Stimulated activated CD8-positive, alpha-beta memory T cell treated with anti-CD3 and anti-CD28 coated beads, Interleukin-15, amount 100 ng/mL, for 1 hour (primary cell): ENCODE measurements at regions not wholly inside any gene's neighbourhood (a gene's known extent, or its start where the extent isn't known, plus 50 kb on each side); places are given as distances from the start of the nearest gene placed in this dataset.

Experiments
- DNase-seq: peaks from one replicate; pipeline ENCODE4 v3.0.0-alpha.2; 2020; ENCODE audit warnings: low read depth

GRCh38 chr5:61738446-61738845, 406.4 kb downstream of the ZSWIM6 start:
- DNase-seq: no peak

DNA sequence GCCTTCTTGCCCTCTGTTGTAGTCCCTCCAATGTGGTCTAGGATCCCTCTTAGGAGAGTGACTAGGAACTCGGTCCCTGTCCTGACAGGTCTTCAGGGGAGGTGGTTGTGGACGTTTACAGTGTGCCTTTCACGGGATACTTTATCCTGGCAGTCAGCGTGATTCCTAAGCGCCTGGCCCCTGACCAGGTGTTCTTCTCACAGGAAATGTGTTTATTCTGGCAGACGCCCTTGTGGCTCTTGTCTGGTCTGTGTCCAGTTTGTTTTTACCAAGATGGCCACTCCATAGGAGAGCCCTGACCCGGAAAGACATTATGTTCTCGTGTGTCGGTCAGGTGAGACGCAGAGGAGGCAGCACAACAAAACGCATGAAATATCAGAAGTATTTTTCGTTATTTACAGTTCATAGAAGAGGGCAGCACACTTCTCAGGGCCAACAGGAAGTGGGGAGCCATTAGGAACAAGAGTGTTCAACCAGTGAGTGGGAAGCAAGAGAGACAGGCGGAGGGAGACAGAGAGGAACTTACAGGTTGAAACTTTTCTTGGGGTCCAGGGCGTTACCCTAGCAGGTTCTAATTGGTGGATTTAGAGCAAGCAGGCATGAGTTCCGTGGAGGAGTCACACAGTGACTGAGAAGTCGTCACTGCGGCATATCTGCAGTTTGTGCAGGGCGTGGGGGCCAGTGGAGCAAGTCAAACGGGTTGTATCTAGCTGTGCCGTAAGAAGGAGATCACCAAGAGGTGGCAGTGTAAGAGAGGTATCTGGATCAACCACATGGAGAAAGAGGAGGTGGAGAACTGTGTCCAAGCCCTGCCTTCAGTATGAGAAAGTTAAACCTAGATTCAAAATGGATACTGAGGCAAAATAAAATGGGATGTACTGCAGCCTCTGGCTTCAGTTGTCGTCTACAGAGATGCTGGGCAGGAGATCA, 412.9 kb downstream of the ZSWIM6 start:
- DNase-seq: no peak

DNA sequence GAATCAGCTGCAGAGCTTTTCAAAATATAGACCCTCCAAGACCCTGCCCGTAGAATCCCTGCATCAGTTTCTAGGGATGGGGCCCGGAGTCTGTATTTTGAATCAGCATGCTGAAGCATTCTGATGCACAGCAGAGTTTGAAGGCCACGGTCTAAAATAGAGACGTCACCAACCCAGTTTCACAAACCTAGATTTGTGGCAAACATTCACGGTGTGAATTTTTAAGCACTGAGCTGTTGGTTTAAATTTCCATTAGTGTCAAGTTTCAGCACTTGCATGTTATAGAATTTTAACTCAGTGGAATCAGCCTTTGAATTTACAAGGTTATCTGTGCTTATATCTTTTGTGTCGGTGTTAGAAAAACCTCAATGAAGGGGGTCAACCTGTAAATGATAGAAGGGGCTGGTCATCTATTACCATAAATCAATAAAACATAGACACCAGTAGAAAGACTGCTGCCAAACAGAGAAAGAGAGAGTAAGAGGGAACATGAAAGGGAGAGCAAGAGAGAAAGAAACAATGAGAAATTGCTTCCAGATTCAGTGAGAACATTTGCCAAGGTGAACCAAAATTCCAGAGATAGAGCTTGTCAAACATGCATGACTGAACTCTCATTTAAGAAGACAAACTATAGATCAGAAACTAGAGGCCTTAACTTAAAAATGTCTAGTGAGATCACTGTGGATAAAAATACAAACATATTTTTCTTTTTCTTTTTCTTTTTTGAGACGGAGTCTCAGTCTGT, 414.9 kb downstream of the ZSWIM6 start:
- no peak for DNase-seq

DNA sequence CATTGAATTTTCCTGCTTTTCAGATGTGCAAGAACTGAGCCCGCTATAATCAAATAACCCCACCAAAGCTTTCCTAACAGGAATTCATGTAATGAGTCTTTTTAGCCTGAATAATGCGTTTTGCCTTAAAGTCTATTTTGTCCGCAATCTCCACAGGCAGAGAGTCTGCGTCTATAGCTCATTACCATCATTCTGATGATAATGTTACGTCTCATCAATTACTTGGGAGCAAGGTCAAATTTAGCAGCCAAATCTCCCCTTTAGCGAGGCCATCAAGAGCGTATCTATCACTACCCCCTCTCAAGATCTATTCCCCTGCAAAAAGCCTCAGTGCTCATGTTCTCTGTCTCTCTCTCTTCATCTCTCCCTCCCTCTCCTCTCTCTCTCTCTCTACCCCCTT, 416.1 kb downstream of the ZSWIM6 start:
- no peak for DNase-seq

DNA sequence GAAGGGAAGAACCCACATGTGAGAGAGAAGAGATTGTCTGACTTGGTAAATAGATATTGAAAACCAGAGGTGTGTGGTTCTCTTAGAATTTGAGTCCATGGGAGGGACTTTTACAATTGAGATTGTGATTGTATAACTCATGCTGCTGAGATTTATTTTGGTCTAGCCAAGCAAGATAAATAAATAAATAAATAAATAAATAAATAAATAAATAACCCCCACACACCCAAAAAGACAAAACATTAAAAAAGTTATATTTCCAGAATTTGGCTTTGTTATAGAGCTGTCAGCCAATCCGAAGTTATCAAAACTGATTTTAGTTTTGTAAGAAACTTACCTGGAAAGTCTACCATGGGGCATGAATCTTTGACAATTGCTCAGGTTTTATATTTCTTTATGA, 416.6 kb downstream of the ZSWIM6 start:
- DNase-seq: no peak

- DNase-seq: no peak
These were observed 420.5 kb downstream of the ZSWIM6 start for GRCh38 chr5:61752588-61752987.

GRCh38 chr5:61754792-61755191, 422.7 kb downstream of the ZSWIM6 start:
- DNase-seq: no peak

GRCh38 chr5:61755726-61756222, 423.7 kb downstream of the ZSWIM6 start:
- no peak for DNase-seq

DNA sequence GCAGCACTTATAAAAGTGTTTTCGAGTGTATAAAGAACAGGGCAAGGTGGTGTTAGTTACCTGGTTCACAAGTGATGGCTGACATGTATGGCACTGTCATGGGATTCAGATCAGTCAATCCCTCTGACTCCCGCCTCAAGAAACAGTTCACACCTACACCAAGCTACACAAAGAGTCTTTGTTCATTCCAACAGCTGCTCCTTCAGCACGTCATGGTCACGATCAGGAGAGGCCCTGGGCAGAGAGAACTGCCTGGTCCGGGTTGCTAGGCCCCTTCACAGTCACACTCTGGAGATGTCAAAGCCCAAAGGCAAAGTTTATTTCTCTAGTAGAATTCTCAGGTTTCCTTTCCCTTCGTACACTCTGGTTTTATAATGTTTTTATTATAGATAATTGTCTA, 426.7 kb downstream of the ZSWIM6 start:
- DNase-seq: no peak

DNA sequence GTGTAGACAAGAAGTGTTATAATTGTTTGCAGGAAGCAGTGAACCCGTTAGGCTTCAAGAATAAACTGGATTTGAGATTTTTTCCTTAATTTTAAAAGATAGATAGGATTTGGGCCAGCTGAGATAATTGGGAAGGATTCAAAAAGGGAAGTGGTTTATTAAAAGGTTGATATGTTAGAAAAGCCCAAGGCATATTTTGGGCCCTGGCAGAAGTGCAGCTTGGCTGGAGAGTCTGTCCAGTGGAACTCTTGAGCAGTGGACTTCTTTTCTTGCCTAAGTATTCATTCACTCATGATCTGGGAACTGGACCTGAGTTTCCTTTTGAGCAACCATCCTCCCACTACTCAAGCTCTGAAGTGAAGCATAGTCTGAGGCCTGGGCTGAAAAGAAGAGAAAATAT, 433.4 kb downstream of the ZSWIM6 start:
- no peak for DNase-seq

- no peak for DNase-seq
These were observed 434.1 kb downstream of the ZSWIM6 start for GRCh38 chr5:61766141-61766540.

DNA sequence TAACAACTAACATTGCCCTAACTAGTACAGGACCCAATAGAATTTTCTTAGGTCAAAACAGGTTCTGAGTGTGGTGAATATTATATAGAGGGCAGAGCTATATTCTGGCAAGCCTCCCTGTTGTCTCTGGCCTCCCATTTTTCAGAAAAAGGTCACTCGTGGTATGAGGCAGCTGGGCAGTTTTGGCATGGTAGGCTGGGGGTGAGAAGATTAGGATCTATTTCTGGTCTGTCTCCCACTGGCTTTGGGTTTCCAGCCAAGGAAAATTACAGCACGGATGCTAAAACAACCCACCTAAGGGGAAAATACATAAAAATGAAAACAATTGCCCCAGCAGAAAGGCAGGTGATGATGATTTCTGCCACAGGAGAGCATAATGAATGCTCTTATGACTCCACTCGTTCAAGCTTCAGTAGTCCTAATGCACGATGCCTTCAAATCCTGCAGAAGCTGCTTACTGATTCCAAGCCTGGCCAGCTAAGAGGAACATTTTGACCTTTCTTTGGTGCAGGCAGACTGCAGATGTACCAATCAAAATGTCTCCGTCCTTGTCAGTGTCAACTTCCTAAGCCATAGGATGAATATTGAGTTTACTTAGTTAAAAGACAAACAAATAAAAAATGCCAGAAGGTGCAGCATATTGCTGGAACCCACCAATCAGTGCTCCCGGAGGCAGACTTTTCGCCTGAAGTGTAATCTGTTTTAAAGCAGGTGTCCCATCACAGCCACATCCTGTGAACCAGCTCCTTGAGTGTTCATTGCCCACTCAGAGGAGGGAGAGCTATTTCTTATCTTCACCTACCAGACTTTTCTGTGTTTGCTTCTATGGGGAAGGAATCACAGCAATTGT, 435.4 kb downstream of the ZSWIM6 start:
- DNase-seq: no peak

DNA sequence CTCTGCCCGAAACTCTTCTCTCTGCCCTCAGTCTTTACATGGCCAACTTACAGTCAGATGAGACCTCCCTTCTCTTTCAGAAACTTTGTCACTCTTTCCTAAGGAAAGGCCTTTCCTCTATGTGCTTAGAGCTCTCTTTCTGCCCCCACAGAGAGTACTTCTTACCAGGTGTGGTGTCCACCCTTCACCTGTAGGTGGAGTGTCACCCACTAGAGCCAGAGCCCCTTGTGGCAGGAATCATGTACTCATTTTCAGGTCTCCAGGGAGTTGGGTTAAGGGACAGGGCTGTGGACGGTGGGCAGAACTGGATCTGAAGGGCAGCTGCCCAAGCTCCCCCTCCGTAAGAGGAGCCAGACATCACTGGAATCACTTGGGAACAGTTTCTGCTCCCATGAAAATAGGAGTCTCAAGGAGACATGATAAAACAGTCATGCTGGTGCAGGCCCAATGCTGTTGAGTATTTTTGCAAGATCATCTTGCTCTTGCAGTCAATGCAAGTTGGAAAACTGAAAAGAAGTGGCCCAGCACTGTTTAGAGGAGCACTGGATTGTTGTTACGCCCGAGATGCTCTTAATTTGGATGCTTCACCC, 436.7 kb downstream of the ZSWIM6 start:
- DNase-seq: no peak

- no peak for DNase-seq
These were observed 439.0 kb downstream of the ZSWIM6 start for GRCh38 chr5:61771062-61771461.

DNA sequence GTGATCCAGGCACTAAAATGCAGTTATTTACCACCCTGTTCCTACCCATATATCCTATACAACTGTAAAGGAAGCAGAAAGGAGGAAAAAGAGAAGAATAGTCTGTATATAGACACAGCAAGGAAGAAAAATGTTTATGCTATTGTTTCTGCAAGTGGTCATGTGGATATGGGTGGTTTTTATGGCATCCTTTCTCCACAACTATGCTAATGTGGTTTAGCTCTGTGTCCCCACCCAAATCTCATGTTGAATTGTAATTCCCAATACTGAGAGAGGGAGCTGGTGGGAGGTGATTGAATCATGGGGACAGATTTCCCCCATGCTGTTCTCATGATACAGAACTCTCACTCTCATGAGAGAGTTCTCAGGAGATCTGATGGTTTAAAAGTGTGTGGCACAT, 439.8 kb downstream of the ZSWIM6 start:
- DNase-seq: no peak

DNA sequence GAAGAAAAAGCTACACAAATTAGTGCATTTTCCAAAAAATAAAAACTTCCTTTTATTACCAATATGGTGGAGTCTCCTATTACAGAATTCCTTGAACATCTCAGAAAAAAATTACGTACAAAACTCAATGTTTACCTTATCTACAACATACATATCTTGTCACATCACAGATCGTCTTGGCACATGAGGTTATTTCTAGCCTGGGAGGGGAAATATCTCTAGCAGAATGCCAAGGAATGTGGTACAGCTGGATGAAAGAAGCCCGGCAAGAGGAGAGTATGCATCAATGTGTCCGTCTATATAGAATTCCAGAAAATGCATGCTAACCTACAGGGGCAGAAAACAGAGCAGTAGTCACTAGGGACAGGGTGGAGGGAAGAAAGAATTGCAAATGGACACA, 443.8 kb downstream of the ZSWIM6 start:
- no peak for DNase-seq

GRCh38 chr5:61777292-61777691, 445.2 kb downstream of the ZSWIM6 start:
- no peak for DNase-seq

- no peak for DNase-seq
These were observed 447.7 kb downstream of the ZSWIM6 start for GRCh38 chr5:61779743-61780142.

GRCh38 chr5:61783481-61783880, 451.4 kb downstream of the ZSWIM6 start:
- no peak for DNase-seq

DNA sequence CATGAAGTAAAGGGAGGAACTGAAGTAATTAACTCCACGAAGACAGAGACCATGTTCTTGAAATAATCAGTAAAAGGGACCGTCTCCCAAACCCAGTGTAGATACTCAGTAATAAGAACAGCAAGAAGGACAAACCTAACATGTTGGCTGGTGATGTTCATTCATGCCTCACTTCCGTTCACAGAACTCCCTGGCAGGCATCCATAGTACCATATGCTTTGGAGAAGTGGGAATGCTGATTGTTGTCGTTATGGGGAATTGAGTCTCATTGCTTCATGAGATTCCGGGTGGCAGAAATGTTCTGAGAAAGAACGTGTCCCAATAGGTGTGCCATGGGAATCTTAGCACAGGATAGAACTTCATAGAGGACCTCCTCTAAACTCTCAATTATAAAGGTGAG, 452.3 kb downstream of the ZSWIM6 start:
- no peak for DNase-seq

DNA sequence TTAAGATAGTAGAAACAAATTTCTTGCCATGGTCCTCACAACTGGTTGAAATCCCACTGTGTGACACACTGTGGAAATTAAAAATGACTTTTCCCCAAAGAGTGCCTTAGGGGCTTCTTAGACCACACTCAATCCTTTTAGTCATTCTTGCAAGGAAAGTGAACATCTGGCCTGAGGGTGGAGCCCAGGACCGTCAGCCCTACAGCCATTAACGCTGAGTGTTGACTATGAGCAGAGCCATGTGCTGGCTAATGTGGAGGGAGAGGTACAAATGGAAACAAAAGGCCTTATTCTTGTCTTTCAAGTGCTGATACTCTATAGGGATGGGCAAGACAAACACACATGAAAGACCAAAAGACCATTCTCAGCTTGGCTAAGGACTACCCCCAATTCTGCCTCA, 456.5 kb downstream of the ZSWIM6 start:
- no peak for DNase-seq

- no peak for DNase-seq
These were observed 457.9 kb downstream of the ZSWIM6 start for GRCh38 chr5:61790007-61790406.
